A673 (cell line): ENCODE measurements at regions not wholly inside any gene's neighbourhood (a gene's known extent, or its start where the extent isn't known, plus 50 kb on each side); places are given as distances from the start of the nearest gene placed in this dataset.

ENCODE experiments used
- BruUV-seq: library from RNA; stranded (reverse); fragments of 400-500 nt; replicated peaks from 2 replicates; lab custom pipeline; 2021; lab: Mats Ljungman, UMichigan
- CTCF ChIA-PET: fragments of 300-600 bp; sonication (Branson Sonifier 250); formaldehyde crosslinking; loops from one replicate; lab custom pipeline; 2022; ENCODE audit warnings: antibody characterized with exemption; lab: Charles Lee
- POLR2A ChIA-PET: fragments of 300-600 bp; sonication (Branson Sonifier 250); formaldehyde crosslinking; loops from one replicate; lab custom pipeline; 2022; ENCODE audit warnings: antibody characterized with exemption; ENCODE audit not compliant: low non-redundant PET; lab: Charles Lee
- DNase-seq: peaks from one replicate; pipeline ENCODE4 v3.0.0-alpha.2; 2015; ENCODE audit warnings: low spot score
- H3K27ac ChIP-seq: fragments of 200-600 bp; sonication (generic); 2 replicates; pipeline ENCODE4 v1.5.1; 2016; ENCODE audit warnings: mixed run types, low read depth, mild to moderate bottlenecking, mixed read lengths, antibody characterized with exemption, low read length; ENCODE audit not compliant: poor library complexity, severe bottlenecking
- H3K27me3 ChIP-seq: fragments of 200-600 bp; sonication (generic); replicated peaks from 2 replicates; pipeline ENCODE4 v1.6.1; 2017; ENCODE audit warnings: mixed run types, low read depth, mild to moderate bottlenecking, mixed read lengths, antibody characterized with exemption, low read length; ENCODE audit not compliant: insufficient read depth, poor library complexity
- H3K36me3 ChIP-seq: fragments of 200-600 bp; sonication (generic); 2 replicates; pipeline ENCODE4 v1.6.1; 2016; ENCODE audit warnings: mixed run types, mild to moderate bottlenecking, mixed read lengths, antibody characterized with exemption, low read length; ENCODE audit not compliant: insufficient read depth, poor library complexity, severe bottlenecking
- H3K4me1 ChIP-seq: fragments of 200-600 bp; sonication (generic); 2 replicates; pipeline ENCODE4 v1.6.1; 2017; ENCODE audit warnings: mixed run types, mild to moderate bottlenecking, mixed read lengths, antibody characterized with exemption, low read length; ENCODE audit not compliant: insufficient read depth, poor library complexity, severe bottlenecking
- H3K4me3 ChIP-seq: fragments of 200-600 bp; sonication (generic); 2 replicates; pipeline ENCODE4 v1.5.1; 2016; ENCODE audit warnings: low read depth, mixed run types, mild to moderate bottlenecking, mixed read lengths, low read length; ENCODE audit not compliant: poor library complexity, severe bottlenecking
- H3K9me3 ChIP-seq: fragments of 200-600 bp; sonication (generic); 2 replicates; pipeline ENCODE4 v1.6.1; 2016; ENCODE audit warnings: mixed run types, low read depth, mild to moderate bottlenecking, mixed read lengths, antibody characterized with exemption, low read length; ENCODE audit not compliant: poor library complexity, severe bottlenecking
- CTCF ChIP-seq: fragments of 300-800, 200-600 bp; sonication (generic); conservative IDR thresholded peaks from 2 replicates; pipeline ENCODE4 v1.5.1; 2017; ENCODE audit warnings: low read depth, mild to moderate bottlenecking, antibody characterized with exemption, low read length, moderate library complexity, mixed read lengths
- EZH2 ChIP-seq: fragments of 200-600 bp; sonication (generic); IDR thresholded peaks from 2 replicates; pipeline ENCODE4 v1.6.1; 2017; ENCODE audit warnings: borderline replicate concordance, low read depth, mild to moderate bottlenecking, mixed read lengths, antibody characterized with exemption, low read length; ENCODE audit not compliant: poor library complexity, severe bottlenecking
- intact Hi-C: fragments of 100-400 bp; cut with micrococcal nuclease; formaldehyde crosslinking; loops from one replicate; pipeline ENCODE4 v1.10.0; 2022; ENCODE audit not compliant: unreplicated experiment

- H3K27ac ChIP-seq: no peak overlapping the region
- H3K4me1 ChIP-seq: no peaks in the 10 kb centered on the region
- H3K27me3 ChIP-seq: peaks cover 42% of the 10 kb centered on the region
- TF ChIP-seq EZH2 (no peak), CTCF (no peak)
- ChIA-PET CTCF (no interaction called here), POLR2A (no interaction called here)
- H3K36me3 ChIP-seq: no peaks in the 10 kb centered on the region
- no peaks in the 10 kb centered on the region for H3K9me3 ChIP-seq
- DNase-seq: no peak
- no peak overlapping the region for H3K4me3 ChIP-seq
- intact Hi-C loops: no loop called here
- no TSS peak for BruUV-seq
Observed at GRCh38 chr10:123577921-123578461, 88.2 kb upstream of the GPR26 start.

GRCh38 chr10:123578721-123579120, 87.4 kb upstream of the GPR26 start:
- H3K36me3 ChIP-seq: no peaks in the 10 kb centered on the region
- POLR2A ChIA-PET: no interaction called here
- H3K4me3 ChIP-seq: no peak overlapping the region
- CTCF ChIA-PET: no interaction called here
- H3K27me3 ChIP-seq: peaks cover 49% of the 10 kb centered on the region
- TF ChIP-seq EZH2: no peak
- no peak for TF ChIP-seq CTCF
- no peaks in the 10 kb centered on the region for H3K4me1 ChIP-seq
- intact Hi-C loops: no loop called here
- no peaks in the 10 kb centered on the region for H3K9me3 ChIP-seq
- no peak for DNase-seq
- BruUV-seq: no TSS peak
- no peak overlapping the region for H3K27ac ChIP-seq

- TF ChIP-seq EZH2 (no peak), CTCF (no peak)
- Histone ChIP-seq H3K27ac (no peak overlapping the region), H3K4me3 (no peak overlapping the region), H3K9me3 (no peaks in the 10 kb centered on the region), H3K36me3 (no peaks in the 10 kb centered on the region), H3K27me3 (peaks cover 53% of the 10 kb centered on the region), H3K4me1 (no peaks in the 10 kb centered on the region)
- no TSS peak for BruUV-seq
- intact Hi-C loops: no loop called here
- ChIA-PET POLR2A (no interaction called here), CTCF (no interaction called here)
- DNase-seq: no peak
Observed at GRCh38 chr10:123579675-123580074, 86.5 kb upstream of the GPR26 start.
